ENCODE measurements at regions not wholly inside any gene's neighbourhood (a gene's known extent, or its start where the extent isn't known, plus 50 kb on each side); places are given as distances from the start of the nearest gene placed in this dataset.

DNA sequence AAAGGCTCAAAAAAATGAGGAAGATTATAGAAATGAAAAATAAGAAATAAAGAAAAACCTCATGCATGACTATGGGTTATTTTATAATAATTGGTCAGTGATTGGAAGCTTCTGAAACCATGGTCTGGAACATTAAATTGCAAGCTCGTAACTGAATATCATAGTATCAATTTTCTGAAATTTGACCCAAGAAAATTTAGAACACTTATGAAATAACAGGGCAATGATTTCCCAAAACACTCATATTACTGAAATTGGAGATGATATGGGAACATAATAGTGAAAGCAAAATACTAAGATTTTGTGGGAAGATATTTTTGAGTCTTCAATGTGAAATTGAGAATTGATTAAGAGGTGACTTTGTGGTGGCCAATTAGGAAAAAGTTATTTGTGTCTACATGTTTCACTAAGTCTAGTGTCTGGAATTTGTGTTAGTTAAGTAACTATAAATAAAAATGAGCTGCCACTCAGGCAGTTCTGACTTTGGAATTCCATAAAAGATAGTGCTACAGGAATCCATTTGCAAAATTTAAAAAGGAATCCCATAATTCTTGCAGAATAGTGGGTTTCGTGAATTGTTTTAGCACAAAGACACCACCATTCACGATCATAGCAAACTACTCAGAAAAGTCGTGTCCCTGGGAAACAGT lies 603.0 kb downstream of the LMO7 start:
- TF ChIP-seq, protein P1, sequence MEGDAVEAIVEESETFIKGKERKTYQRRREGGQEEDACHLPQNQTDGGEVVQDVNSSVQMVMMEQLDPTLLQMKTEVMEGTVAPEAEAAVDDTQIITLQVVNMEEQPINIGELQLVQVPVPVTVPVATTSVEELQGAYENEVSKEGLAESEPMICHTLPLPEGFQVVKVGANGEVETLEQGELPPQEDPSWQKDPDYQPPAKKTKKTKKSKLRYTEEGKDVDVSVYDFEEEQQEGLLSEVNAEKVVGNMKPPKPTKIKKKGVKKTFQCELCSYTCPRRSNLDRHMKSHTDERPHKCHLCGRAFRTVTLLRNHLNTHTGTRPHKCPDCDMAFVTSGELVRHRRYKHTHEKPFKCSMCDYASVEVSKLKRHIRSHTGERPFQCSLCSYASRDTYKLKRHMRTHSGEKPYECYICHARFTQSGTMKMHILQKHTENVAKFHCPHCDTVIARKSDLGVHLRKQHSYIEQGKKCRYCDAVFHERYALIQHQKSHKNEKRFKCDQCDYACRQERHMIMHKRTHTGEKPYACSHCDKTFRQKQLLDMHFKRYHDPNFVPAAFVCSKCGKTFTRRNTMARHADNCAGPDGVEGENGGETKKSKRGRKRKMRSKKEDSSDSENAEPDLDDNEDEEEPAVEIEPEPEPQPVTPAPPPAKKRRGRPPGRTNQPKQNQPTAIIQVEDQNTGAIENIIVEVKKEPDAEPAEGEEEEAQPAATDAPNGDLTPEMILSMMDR (IDR thresholded peaks at IDR 0.05; ENCODE audit: insufficient read depth, low read depth, low read length) = no peak
- DNase-seq (ENCODE audit: low read depth) = no peak
- H3K4me3 ChIP-seq (ENCODE audit: low read depth, low read length) = no peak overlapping the region

DNA sequence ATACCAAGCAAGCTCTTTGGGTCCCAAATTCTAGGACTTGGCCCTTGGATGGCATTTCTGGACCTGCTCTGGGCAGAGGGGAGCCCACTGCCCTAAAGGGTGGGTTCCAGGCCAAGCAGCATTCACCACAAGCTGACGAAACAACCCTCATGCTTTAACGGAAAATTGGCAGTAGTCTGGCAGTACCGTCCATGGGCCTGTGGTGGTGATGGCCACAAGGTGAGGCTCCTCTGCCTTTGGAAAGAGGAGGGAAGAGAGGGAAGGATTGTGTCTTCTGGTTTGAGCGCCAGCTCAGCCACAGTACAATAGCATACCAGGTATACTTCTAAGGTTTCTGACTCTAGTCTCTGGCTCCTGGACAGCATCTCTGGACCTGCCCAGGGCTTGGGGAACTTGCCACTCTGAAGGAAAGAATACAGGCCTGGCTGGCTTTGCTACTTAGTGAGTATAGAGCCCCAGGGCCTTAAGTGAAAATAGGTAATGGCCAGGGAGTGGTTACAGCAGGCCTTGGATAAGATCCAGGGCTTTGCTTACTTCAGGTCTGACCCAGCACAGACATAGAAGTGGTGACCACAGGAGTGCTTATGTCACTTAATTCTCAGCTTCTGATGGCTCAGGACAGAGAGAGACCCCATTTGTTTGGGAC lies 595.5 kb downstream of the LMO7 start:
- no peak for DNase-seq (ENCODE audit: low read depth)
- TF ChIP-seq, protein P1 (IDR thresholded peaks at IDR 0.05; ENCODE audit: insufficient read depth, low read depth, low read length) = no peak
- H3K4me3 ChIP-seq (ENCODE audit: low read depth, low read length) = no peak overlapping the region

DNA sequence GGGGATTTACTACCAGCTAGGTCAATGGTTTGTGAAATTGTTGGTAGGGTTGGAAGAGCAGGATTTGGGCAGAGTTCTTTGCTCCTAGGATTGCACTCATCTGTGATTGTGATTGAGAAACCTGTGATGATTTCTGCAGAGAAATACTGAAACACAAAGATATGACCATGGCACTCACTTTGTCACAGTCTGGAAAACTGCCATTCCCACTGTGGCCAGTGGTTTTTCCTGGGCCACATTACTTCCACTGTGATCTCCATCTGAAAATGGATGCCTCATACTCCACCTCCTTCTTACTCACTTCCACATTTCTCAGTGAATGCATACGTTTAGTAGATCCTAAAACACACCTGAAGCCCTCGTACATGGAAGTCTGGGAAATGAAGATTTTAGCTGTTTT lies 593.2 kb downstream of the LMO7 start:
- DNase-seq (ENCODE audit: low read depth) = no peak
- no peak overlapping the region for H3K4me3 ChIP-seq (ENCODE audit: low read depth, low read length)
- TF ChIP-seq, protein P1 (IDR thresholded peaks at IDR 0.05; ENCODE audit: insufficient read depth, low read depth, low read length) = no peak

DNA sequence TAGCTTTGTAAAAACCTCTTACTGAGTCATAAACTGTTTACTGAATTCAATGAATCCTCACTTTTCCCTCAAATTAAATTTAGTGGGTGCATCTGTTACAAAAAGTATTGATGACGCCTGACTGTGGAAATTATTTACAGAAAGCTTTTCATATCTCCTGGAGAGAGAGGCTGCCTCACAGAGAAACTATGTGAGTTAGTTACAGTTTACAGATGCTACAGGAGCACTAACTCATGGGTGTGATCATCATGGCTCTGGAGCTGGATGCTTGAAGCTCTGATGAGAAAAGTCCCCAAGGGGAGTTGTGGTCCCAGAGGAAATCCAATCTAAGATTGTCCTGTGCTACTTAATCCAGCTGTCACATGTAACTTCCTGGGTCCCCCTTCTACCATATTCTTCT lies 590.8 kb downstream of the LMO7 start:
- TF ChIP-seq, protein P1 (IDR thresholded peaks at IDR 0.05; ENCODE audit: insufficient read depth, low read depth, low read length) = no peak
- no peak overlapping the region for H3K4me3 ChIP-seq (ENCODE audit: low read depth, low read length)
- peak; percentile 17 for DNase-seq (ENCODE audit: low read depth)

DNA sequence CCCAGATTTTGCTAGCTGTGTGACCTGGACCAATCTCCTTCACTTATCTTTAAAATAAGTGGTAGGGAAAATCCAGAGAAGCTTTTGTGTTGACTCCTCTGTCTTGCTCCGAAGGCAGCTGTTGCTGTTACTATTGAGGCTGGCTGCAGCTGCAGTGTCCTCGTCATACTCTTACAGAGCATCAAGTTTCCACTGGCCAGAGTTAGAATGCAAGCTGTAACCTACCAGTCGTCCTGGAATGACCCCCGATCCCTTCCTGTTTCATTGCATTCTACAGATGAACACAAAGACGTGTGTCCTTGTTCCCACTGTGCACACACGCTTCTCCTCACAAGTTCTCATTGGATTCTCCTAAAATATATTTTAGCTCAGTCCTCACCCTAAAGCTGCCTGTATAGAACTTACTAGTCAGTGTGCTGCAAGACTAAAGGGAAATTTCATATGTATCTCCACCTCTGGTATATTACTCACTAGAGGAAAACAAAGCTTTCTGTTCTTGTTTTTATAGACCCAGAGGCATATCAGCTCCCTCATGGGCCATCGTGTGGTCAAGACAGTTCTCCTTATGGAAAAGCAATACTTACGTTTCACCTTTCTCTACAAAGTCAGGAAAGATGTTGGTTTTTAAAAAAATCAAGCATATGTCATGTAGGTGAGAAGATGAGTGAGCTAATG lies 589.8 kb downstream of the LMO7 start:
- TF ChIP-seq, protein P1 (IDR thresholded peaks at IDR 0.05; ENCODE audit: insufficient read depth, low read depth, low read length) = no peak
- no peak overlapping the region for H3K4me3 ChIP-seq (ENCODE audit: low read depth, low read length)
- peak; percentile 31 for DNase-seq (ENCODE audit: low read depth)

DNA sequence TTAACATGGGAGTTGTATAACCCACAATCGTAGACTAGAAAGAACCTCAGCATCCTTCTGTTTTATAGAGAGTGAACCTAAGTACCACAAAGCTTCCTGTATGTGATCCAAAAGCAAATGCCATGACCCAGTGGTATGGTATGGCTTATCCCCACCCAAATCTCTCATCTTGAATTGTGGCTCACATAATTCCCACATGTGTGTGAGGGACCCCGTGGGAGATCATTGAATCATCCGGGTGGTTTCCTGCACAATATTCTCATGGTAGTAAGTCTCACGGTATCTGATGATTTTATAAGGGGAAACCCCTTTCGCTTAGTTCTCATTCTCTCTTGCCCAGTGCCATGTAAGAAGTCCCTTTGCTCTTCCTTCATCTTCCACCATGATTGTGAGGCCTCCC lies 587.9 kb downstream of the LMO7 start:
- H3K4me3 ChIP-seq (ENCODE audit: low read depth, low read length) = no peak overlapping the region
- TF ChIP-seq, protein P1 (IDR thresholded peaks at IDR 0.05; ENCODE audit: insufficient read depth, low read depth, low read length) = no peak
- no peak for DNase-seq (ENCODE audit: low read depth)
